ENCODE measurements at regions not wholly inside any gene's neighbourhood (a gene's known extent, or its start where the extent isn't known, plus 50 kb on each side); places are given as distances from the start of the nearest gene placed in this dataset.
"Not testable (repeated sequence)": the region's sequence is repeated elsewhere in the genome, so short reads cannot be mapped to it uniquely, and the experiment has no call there.

- H3K27me3 ChIP-seq (ENCODE audit: control insufficient read depth, insufficient read depth, low read length), result no peaks in the 10 kb centered on the region
- H3K27ac ChIP-seq (ENCODE audit: low read depth, low read length), result no peak overlapping the region
- H3K36me3 ChIP-seq (ENCODE audit: control insufficient read depth, insufficient read depth, low read length), result no peaks in the 10 kb centered on the region
- no peak overlapping the region for H3K9ac ChIP-seq (ENCODE audit: low read length)
- no peak overlapping the region for H3K4me3 ChIP-seq (ENCODE audit: low read length)
- H3K4me1 ChIP-seq (ENCODE audit: control insufficient read depth, insufficient read depth, low read length), result no peaks in the 10 kb centered on the region
Measured at GRCh38 chr4:124459196-124459940, 253.2 kb downstream of the ANKRD50 start.

GRCh38 chr4:124459941-124460310 lies 252.6 kb downstream of the ANKRD50 start:
- no peaks in the 10 kb centered on the region for H3K36me3 ChIP-seq (ENCODE audit: control insufficient read depth, insufficient read depth, low read length)
- no peak overlapping the region for H3K27ac ChIP-seq (ENCODE audit: low read depth, low read length)
- H3K27me3 ChIP-seq (ENCODE audit: control insufficient read depth, insufficient read depth, low read length), result no peaks in the 10 kb centered on the region
- H3K4me3 ChIP-seq (ENCODE audit: low read length), result no peak overlapping the region
- no peak overlapping the region for H3K9ac ChIP-seq (ENCODE audit: low read length)
- no peaks in the 10 kb centered on the region for H3K4me1 ChIP-seq (ENCODE audit: control insufficient read depth, insufficient read depth, low read length)

- not testable (repeated sequence) for H3K27ac ChIP-seq (ENCODE audit: low read depth, low read length); H3K27me3 ChIP-seq (ENCODE audit: control insufficient read depth, insufficient read depth, low read length); H3K9ac ChIP-seq (ENCODE audit: low read length); H3K4me3 ChIP-seq (ENCODE audit: low read length); H3K4me1 ChIP-seq (ENCODE audit: control insufficient read depth, insufficient read depth, low read length); H3K36me3 ChIP-seq (ENCODE audit: control insufficient read depth, insufficient read depth, low read length)
Measured at GRCh38 chr4:124461592-124461991, 250.9 kb downstream of the ANKRD50 start.

- Histone ChIP-seq H3K4me1 (ENCODE audit: control insufficient read depth, insufficient read depth, low read length) (no peaks in the 10 kb centered on the region), H3K27ac (ENCODE audit: low read depth, low read length) (no peak overlapping the region), H3K4me3 (ENCODE audit: low read length) (no peak overlapping the region), H3K9ac (ENCODE audit: low read length) (no peak overlapping the region), H3K27me3 (ENCODE audit: control insufficient read depth, insufficient read depth, low read length) (no peaks in the 10 kb centered on the region), H3K36me3 (ENCODE audit: control insufficient read depth, insufficient read depth, low read length) (no peaks in the 10 kb centered on the region)
Measured at GRCh38 chr4:124462954-124463828, 249.3 kb downstream of the ANKRD50 start.

- H3K4me3 ChIP-seq (ENCODE audit: low read length), result no peak overlapping the region
- H3K9ac ChIP-seq (ENCODE audit: low read length), result no peak overlapping the region
- no peaks in the 10 kb centered on the region for H3K4me1 ChIP-seq (ENCODE audit: control insufficient read depth, insufficient read depth, low read length)
- H3K27ac ChIP-seq (ENCODE audit: low read depth, low read length), result no peak overlapping the region
- H3K27me3 ChIP-seq (ENCODE audit: control insufficient read depth, insufficient read depth, low read length), result no peaks in the 10 kb centered on the region
- no peaks in the 10 kb centered on the region for H3K36me3 ChIP-seq (ENCODE audit: control insufficient read depth, insufficient read depth, low read length)
Measured at GRCh38 chr4:124464836-124465235, 247.7 kb downstream of the ANKRD50 start.

GRCh38 chr4:124468360-124468759 lies 244.2 kb downstream of the ANKRD50 start:
- Histone ChIP-seq H3K9ac (ENCODE audit: low read length) (no peak overlapping the region), H3K4me3 (ENCODE audit: low read length) (no peak overlapping the region), H3K4me1 (ENCODE audit: control insufficient read depth, insufficient read depth, low read length) (no peaks in the 10 kb centered on the region), H3K36me3 (ENCODE audit: control insufficient read depth, insufficient read depth, low read length) (no peaks in the 10 kb centered on the region), H3K27ac (ENCODE audit: low read depth, low read length) (no peak overlapping the region), H3K27me3 (ENCODE audit: control insufficient read depth, insufficient read depth, low read length) (no peaks in the 10 kb centered on the region)

GRCh38 chr4:124469981-124470380 lies 242.6 kb downstream of the ANKRD50 start:
- H3K4me1 ChIP-seq (ENCODE audit: control insufficient read depth, insufficient read depth, low read length), result no peaks in the 10 kb centered on the region
- no peaks in the 10 kb centered on the region for H3K36me3 ChIP-seq (ENCODE audit: control insufficient read depth, insufficient read depth, low read length)
- no peak overlapping the region for H3K27ac ChIP-seq (ENCODE audit: low read depth, low read length)
- no peak overlapping the region for H3K4me3 ChIP-seq (ENCODE audit: low read length)
- H3K9ac ChIP-seq (ENCODE audit: low read length), result no peak overlapping the region
- H3K27me3 ChIP-seq (ENCODE audit: control insufficient read depth, insufficient read depth, low read length), result no peaks in the 10 kb centered on the region

- Histone ChIP-seq H3K4me1 (ENCODE audit: control insufficient read depth, insufficient read depth, low read length) (no peaks in the 10 kb centered on the region), H3K27ac (ENCODE audit: low read depth, low read length) (no peak overlapping the region), H3K9ac (ENCODE audit: low read length) (no peak overlapping the region), H3K36me3 (ENCODE audit: control insufficient read depth, insufficient read depth, low read length) (no peaks in the 10 kb centered on the region), H3K27me3 (ENCODE audit: control insufficient read depth, insufficient read depth, low read length) (no peaks in the 10 kb centered on the region), H3K4me3 (ENCODE audit: low read length) (no peak overlapping the region)
Measured at GRCh38 chr4:124478470-124478869, 234.1 kb downstream of the ANKRD50 start.

- no peaks in the 10 kb centered on the region for H3K36me3 ChIP-seq (ENCODE audit: control insufficient read depth, insufficient read depth, low read length)
- no peaks in the 10 kb centered on the region for H3K4me1 ChIP-seq (ENCODE audit: control insufficient read depth, insufficient read depth, low read length)
- no peak overlapping the region for H3K9ac ChIP-seq (ENCODE audit: low read length)
- H3K27me3 ChIP-seq (ENCODE audit: control insufficient read depth, insufficient read depth, low read length), result no peaks in the 10 kb centered on the region
- H3K4me3 ChIP-seq (ENCODE audit: low read length), result no peak overlapping the region
- H3K27ac ChIP-seq (ENCODE audit: low read depth, low read length), result no peak overlapping the region
Measured at GRCh38 chr4:124480061-124480460, 232.5 kb downstream of the ANKRD50 start.

- Histone ChIP-seq H3K27ac (ENCODE audit: low read depth, low read length) (no peak overlapping the region), H3K27me3 (ENCODE audit: control insufficient read depth, insufficient read depth, low read length) (no peaks in the 10 kb centered on the region), H3K4me3 (ENCODE audit: low read length) (no peak overlapping the region), H3K4me1 (ENCODE audit: control insufficient read depth, insufficient read depth, low read length) (no peaks in the 10 kb centered on the region), H3K36me3 (ENCODE audit: control insufficient read depth, insufficient read depth, low read length) (no peaks in the 10 kb centered on the region), H3K9ac (ENCODE audit: low read length) (no peak overlapping the region)
Measured at GRCh38 chr4:124481123-124481522, 231.4 kb downstream of the ANKRD50 start.

- no peak overlapping the region for H3K4me3 ChIP-seq (ENCODE audit: low read length)
- no peaks in the 10 kb centered on the region for H3K27me3 ChIP-seq (ENCODE audit: control insufficient read depth, insufficient read depth, low read length)
- no peak overlapping the region for H3K27ac ChIP-seq (ENCODE audit: low read depth, low read length)
- no peaks in the 10 kb centered on the region for H3K36me3 ChIP-seq (ENCODE audit: control insufficient read depth, insufficient read depth, low read length)
- no peaks in the 10 kb centered on the region for H3K4me1 ChIP-seq (ENCODE audit: control insufficient read depth, insufficient read depth, low read length)
- no peak overlapping the region for H3K9ac ChIP-seq (ENCODE audit: low read length)
Measured at GRCh38 chr4:124483048-124483906, 229.3 kb downstream of the ANKRD50 start.

- no peak overlapping the region for H3K9ac ChIP-seq (ENCODE audit: low read length)
- no peak overlapping the region for H3K4me3 ChIP-seq (ENCODE audit: low read length)
- no peaks in the 10 kb centered on the region for H3K36me3 ChIP-seq (ENCODE audit: control insufficient read depth, insufficient read depth, low read length)
- H3K4me1 ChIP-seq (ENCODE audit: control insufficient read depth, insufficient read depth, low read length), result no peaks in the 10 kb centered on the region
- H3K27me3 ChIP-seq (ENCODE audit: control insufficient read depth, insufficient read depth, low read length), result no peaks in the 10 kb centered on the region
- no peak overlapping the region for H3K27ac ChIP-seq (ENCODE audit: low read depth, low read length)
Measured at GRCh38 chr4:124484008-124484407, 228.5 kb downstream of the ANKRD50 start.
